Ammon's horn (tissue), 1 donor: ENCODE measurements at regions not wholly inside any gene's neighbourhood (a gene's known extent, or its start where the extent isn't known, plus 50 kb on each side); places are given as distances from the start of the nearest gene placed in this dataset.

Experiments
- DNase-seq: peaks from one replicate; pipeline ENCODE4 v3.0.0-alpha.2; 2016; ENCODE audit warnings: low spot score

GRCh38 chrX:39174241-39174771, 373.0 kb downstream of the MID1IP1 start:
- DNase-seq, result no peak

GRCh38 chrX:39174772-39175417, 373.6 kb downstream of the MID1IP1 start:
- no peak for DNase-seq

GRCh38 chrX:39175418-39176057, 374.3 kb downstream of the MID1IP1 start:
- DNase-seq, result no peak

- DNase-seq, result no peak
Observed at GRCh38 chrX:39176105-39176504, 374.8 kb downstream of the MID1IP1 start.

- DNase-seq, result no peak
Observed at GRCh38 chrX:39189431-39189830, 388.2 kb downstream of the MID1IP1 start.

GRCh38 chrX:39194673-39195072, 393.4 kb downstream of the MID1IP1 start:
- no peak for DNase-seq

- no peak for DNase-seq
Observed at GRCh38 chrX:39195156-39195555, 393.9 kb downstream of the MID1IP1 start.

- DNase-seq, result no peak
Observed at GRCh38 chrX:39196192-39197102, 395.2 kb downstream of the MID1IP1 start.

- no peak for DNase-seq
Observed at GRCh38 chrX:39199429-39199828, 398.2 kb downstream of the MID1IP1 start.

GRCh38 chrX:39201305-39201990, 400.2 kb downstream of the MID1IP1 start:
- no peak for DNase-seq

- DNase-seq, result no peak
Observed at GRCh38 chrX:39202641-39203040, 401.4 kb downstream of the MID1IP1 start.

- DNase-seq, result no peak
Observed at GRCh38 chrX:39203427-39203826, 402.2 kb downstream of the MID1IP1 start.

GRCh38 chrX:39204353-39204752, 403.1 kb downstream of the MID1IP1 start:
- DNase-seq, result no peak

GRCh38 chrX:39204945-39205344, 403.7 kb downstream of the MID1IP1 start:
- no peak for DNase-seq

GRCh38 chrX:39205467-39205866, 404.2 kb downstream of the MID1IP1 start:
- DNase-seq, result no peak

- DNase-seq, result no peak
Observed at GRCh38 chrX:39206399-39207145, 405.3 kb downstream of the MID1IP1 start.

- DNase-seq, result no peak
Observed at GRCh38 chrX:39211501-39211900, 410.2 kb downstream of the MID1IP1 start.

- no peak for DNase-seq
Observed at GRCh38 chrX:39212456-39212855, 411.2 kb downstream of the MID1IP1 start.

- DNase-seq, result peak; percentile 64
Observed at GRCh38 chrX:39214387-39215126, 413.3 kb downstream of the MID1IP1 start.

- DNase-seq, result no peak
Observed at GRCh38 chrX:39220952-39221351, 419.7 kb downstream of the MID1IP1 start.
